ENCODE measurements at regions not wholly inside any gene's neighbourhood (a gene's known extent, or its start where the extent isn't known, plus 50 kb on each side); places are given as distances from the start of the nearest gene placed in this dataset.

GRCh38 chr3:144142151-144142840 is 170.7 kb downstream of the DIPK2A start:
- no peak for FAIRE-seq

GRCh38 chr3:144148356-144148755 is 176.7 kb downstream of the DIPK2A start:
- FAIRE-seq: no peak

GRCh38 chr3:144151983-144152382 is 180.4 kb downstream of the DIPK2A start:
- no peak for FAIRE-seq

GRCh38 chr3:144160627-144161026 is 189.0 kb downstream of the DIPK2A start:
- no peak for FAIRE-seq

- FAIRE-seq: no peak
Observed at GRCh38 chr3:144162042-144162441, 190.4 kb downstream of the DIPK2A start.

DNA sequence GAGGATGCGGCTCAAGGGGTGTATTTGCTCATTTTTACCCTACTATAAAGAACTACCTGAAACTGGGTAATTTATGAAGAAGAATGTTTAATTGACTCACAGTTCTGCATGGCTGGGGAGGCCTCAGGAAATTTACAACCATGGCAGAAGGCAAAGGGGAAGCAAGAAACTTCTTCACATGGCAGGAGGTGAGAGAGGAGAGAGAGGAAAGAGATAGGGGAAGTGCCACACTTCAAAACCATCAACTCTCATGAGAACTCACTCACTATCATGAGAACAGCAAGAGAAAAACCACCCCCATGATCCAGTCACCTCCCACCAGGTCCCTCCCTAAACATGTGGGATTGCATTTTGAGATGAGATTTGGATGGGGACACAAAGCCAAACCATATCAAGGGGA is 192.7 kb downstream of the DIPK2A start:
- no peak for FAIRE-seq

- FAIRE-seq: no peak
Observed at GRCh38 chr3:144165482-144165881, 193.9 kb downstream of the DIPK2A start.

DNA sequence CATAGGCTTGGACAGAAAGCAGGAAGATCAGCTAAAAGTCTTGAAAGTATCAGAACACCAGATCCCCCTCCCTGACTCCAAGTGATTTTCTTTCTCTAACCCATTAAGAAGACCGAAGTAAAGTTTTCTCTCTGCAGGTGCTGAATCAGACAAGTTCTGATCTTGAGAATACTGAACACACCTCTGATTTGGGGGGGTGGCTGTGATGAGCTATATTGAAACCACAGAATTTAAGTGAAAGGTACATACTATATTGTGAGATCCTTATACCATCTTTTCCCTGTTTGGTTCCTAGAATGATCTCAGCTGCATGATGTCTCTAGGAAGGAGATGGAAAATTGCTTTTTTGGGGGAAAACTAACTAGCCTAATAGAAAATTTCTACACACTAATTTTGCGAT is 196.0 kb downstream of the DIPK2A start:
- no peak for FAIRE-seq

GRCh38 chr3:144173491-144173890 is 201.9 kb downstream of the DIPK2A start:
- FAIRE-seq: no peak

GRCh38 chr3:144175644-144176425 is 204.2 kb downstream of the DIPK2A start:
- FAIRE-seq: no peak

- FAIRE-seq: no peak
Observed at GRCh38 chr3:144177649-144178048, 206.0 kb downstream of the DIPK2A start.

DNA sequence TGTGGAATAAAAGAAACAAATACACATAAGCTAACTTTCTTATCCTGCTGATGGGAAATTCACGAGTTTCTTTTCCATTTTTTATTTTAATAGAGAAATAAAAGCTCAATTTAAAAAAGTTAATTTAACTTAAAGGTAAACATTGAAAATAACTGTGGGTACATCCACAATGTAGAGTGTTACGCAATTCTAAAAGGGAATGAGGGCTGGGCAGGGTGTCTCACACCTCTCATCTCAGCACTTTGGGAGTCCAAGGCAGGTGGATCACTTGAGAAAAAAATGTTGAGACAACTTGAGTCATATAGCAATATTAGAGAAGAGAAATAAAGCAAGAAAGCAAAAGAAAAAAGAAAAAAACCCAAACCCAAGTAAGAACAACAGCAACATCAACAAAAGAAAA is 207.0 kb downstream of the DIPK2A start:
- no peak for FAIRE-seq

DNA sequence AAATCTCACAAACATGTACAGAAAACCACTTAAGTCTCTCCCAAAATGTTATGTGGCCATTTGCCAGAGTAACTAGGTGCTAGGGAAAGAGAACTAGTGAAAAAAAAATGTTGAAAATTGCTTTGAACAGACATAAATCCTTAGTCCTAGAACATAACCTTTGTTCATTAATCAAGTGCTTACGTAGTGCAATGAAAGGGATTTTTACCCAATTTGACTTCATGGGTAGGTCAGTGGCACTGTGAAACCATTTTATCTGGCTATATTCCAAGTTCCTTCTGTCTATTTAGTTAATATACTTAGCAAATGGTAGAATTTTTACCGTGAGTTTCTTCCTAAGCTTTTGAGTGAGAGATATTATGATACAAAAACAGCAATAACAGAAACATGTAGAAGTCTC is 209.4 kb downstream of the DIPK2A start:
- FAIRE-seq: no peak

GRCh38 chr3:144182501-144182900 is 210.9 kb downstream of the DIPK2A start:
- FAIRE-seq: no peak

DNA sequence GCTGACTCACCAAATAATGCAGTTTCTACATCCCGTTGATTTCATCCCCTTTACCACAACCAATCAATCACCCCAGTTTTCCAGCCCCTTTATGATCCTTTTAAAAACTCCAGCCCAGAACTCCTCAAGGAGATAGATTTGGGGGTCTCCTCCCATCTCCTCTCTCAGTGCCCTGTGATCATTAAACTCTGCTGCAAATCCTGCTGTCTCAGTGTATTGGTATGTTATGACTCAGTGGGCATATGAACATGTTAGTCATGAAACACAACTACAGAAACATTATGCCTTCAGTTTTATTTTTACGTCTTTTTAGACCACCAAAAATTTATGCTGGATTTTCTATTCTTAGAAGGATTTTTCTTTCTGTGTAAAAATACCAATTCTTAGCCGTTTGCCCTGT is 213.7 kb downstream of the DIPK2A start:
- no peak for FAIRE-seq

- no peak for FAIRE-seq
Observed at GRCh38 chr3:144187531-144188210, 216.0 kb downstream of the DIPK2A start.

DNA sequence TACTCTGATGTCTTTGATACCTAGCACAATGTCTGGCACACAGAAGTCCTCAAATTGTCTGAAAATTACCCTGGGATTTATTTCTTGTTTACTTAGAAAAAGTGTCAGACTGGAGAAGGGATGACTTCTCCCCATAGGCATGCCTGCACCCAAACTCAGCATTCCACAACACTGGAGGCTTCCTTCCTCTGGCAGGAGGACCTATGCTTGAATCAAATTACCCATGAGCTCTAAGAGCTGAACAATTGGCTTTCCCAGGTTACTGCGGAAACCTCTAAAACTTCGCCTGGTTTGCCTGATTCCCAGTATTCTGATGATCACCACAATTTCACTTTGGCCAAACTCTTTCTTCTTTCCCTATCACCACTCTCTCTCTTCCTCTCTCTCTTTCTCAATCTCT is 217.4 kb downstream of the DIPK2A start:
- no peak for FAIRE-seq

- FAIRE-seq: no peak
Observed at GRCh38 chr3:144197116-144197515, 225.5 kb downstream of the DIPK2A start.

DNA sequence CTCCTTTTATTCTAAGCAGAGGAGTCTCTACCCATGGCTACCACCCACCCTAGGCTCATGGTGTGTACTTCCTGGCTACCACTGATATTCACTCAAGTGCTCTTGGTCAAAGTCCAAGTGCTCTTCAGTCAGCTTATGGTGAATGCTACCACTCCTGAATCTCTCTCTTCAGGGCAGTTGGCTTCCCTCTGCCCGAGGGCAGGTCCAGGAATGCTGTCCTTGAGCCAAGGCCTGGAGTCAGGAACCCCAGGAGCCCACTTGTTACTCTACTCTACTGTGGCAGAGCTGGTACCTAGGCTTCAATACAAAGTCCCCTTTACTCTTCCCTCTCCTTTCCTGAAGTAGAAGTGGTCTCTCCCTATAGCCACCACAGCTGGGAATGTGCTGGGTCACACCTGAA is 226.0 kb downstream of the DIPK2A start:
- no peak for FAIRE-seq

- no peak for FAIRE-seq
Observed at GRCh38 chr3:144200004-144200403, 228.4 kb downstream of the DIPK2A start.

- no peak for FAIRE-seq
Observed at GRCh38 chr3:144200466-144200865, 228.8 kb downstream of the DIPK2A start.

DNA sequence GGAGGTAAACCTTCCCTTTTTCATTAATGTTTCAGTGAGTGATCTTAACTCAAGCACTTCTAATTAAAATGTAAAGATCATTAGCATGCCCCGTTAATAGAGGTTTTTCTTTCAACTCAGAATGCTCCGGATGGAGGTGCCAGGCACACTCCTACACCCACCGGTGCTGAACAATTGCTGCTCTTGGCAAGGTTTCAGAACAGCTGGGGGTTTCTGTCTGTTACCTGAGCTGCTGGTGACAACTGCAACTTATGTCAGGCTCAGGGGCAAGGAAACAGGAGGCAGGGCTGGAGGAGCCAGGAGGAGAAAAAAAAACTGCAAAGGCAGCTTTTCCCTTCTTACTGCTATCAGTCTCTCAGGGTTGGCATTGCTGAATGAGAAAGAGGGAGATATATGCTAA is 250.1 kb downstream of the DIPK2A start:
- FAIRE-seq: no peak

GRCh38 chr3:144229330-144229729 is 257.7 kb downstream of the DIPK2A start:
- no peak for FAIRE-seq

DNA sequence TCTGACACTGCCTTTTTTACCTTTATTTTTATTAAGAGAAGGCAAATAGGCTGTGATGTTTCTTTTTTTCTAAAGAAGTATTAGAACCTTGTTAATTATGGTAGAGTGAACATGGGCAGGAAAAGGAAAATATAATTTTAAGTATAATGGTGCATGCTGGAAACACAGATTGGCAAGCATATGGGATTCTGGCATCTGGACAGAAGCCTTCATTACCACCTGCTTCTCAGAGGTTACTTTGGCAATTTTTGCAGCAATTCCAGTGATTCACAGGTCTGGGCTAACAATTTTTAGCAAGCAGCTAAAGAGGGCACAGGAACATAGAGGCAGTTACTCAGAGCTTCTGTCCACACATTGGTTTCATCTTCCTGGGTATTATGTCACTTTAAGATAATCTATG is 258.3 kb downstream of the DIPK2A start:
- FAIRE-seq: no peak

All from G401.6 (cell line).